H7 (cell line): ENCODE measurements at regions not wholly inside any gene's neighbourhood (a gene's known extent, or its start where the extent isn't known, plus 50 kb on each side); places are given as distances from the start of the nearest gene placed in this dataset.
"Not testable (repeated sequence)": the region's sequence is repeated elsewhere in the genome, so short reads cannot be mapped to it uniquely, and the experiment has no call there.

Source experiments
- DNase-seq: peaks from one replicate; pipeline ENCODE4 v3.0.0; 2012
- H3K27me3 ChIP-seq: 2 replicates; pipeline ENCODE4 v1.6.0; 2011; ENCODE audit warnings: mild to moderate bottlenecking, low read length; ENCODE audit not compliant: control insufficient read depth, insufficient read depth
- H3K36me3 ChIP-seq: replicated peaks from 2 replicates; pipeline ENCODE4 v1.5.1; 2011; ENCODE audit warnings: low read length; ENCODE audit not compliant: control insufficient read depth, insufficient read depth
- H3K4me3 ChIP-seq: 2 replicates; pipeline ENCODE4 v1.5.1; 2011; ENCODE audit warnings: low read depth, mild to moderate bottlenecking, control low read depth, low read length, moderate library complexity; ENCODE audit not compliant: insufficient read depth

DNA sequence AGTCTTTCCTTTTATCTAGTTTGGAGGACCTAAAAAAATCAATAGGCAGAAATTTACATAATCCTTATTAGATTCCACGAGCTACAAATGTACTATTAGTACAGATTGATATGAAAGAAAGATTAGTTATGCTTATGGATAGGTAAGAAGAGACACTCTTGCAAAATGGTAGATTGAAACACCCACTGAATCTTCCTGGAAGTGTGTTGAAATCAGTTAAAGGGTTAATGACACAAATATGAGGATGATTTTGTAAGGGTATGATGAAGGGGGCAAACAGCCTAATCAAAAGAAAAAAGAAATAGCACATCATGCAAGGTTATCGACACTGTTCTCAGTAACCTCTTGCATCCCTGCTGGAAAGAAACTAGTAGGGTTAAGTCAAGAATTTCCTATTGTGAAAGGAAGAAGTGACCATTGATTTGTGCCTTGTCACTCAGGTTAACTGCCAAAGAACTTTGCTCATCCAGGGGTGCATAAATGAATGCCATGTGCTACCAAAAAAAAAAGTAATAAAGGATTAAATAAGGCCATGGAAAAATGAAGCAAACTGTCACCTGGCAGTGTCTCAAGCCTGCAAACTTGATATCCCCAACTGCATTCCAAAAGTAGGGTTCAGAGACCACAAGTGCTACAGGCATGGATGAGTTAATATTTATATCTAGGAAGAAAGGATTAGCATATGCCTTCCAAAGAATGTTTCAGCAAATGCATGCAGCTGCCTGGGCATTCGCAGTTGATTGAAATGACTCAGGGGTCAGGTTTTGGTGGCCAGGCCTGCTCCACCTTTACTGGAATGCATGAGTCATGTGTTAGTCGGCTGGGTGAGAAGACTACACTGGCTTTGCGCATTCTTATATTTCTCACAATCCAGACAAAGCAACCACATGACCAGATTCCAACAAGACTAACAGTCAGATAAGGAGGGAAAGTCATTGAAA, 78.3 kb upstream of the ATXN3L start:
- Histone ChIP-seq H3K4me3 (no peak overlapping the region), H3K36me3 (no peaks in the 10 kb centered on the region), H3K27me3 (no peaks in the 10 kb centered on the region)
- no peak for DNase-seq

DNA sequence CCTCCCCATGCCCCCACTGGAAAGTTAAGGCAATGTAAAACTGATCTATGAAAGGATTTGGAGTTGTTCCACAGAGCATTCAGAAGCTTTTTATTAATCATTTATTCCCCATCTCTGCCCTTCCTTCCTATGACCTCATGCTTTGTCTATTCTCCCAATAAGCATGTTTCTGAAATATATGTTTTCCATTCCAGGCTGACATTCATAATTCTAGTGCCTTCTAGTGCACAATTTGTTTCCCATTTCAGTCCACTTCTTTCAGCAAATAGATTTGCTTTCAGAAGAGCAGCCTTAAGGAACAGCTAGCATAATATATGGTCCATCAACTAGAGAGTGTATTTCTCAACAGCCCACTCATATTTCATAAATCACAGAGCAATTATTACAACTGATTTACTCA, 77.1 kb upstream of the ATXN3L start:
- no peak for DNase-seq

DNA sequence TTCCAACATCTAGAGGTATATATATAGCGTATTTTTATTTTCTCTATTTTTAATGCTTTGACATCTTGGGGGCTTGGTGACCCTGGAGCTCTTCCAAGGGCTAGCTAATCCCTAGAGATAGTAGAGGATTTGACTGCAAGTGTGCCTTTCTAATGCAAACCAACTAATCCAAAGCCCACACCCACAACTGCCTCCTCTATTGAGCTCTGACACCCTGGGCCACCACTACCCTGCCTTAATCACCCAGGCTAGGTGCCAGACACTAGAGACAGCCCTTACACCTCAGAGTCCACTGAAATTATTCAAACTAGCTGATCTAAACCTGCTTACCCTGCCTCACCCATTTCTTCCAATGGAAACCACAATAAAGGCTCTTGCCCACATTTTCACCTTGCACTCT, 69.6 kb upstream of the ATXN3L start:
- H3K27me3 ChIP-seq = no peaks in the 10 kb centered on the region
- DNase-seq = no peak
- H3K36me3 ChIP-seq = no peaks in the 10 kb centered on the region
- H3K4me3 ChIP-seq = no peak overlapping the region

More for the DNA sequence above, 77.1 kb upstream of the ATXN3L start:
- Histone ChIP-seq H3K4me3 (no peak overlapping the region), H3K36me3 (no peaks in the 10 kb centered on the region), H3K27me3 (no peaks in the 10 kb centered on the region)

DNA sequence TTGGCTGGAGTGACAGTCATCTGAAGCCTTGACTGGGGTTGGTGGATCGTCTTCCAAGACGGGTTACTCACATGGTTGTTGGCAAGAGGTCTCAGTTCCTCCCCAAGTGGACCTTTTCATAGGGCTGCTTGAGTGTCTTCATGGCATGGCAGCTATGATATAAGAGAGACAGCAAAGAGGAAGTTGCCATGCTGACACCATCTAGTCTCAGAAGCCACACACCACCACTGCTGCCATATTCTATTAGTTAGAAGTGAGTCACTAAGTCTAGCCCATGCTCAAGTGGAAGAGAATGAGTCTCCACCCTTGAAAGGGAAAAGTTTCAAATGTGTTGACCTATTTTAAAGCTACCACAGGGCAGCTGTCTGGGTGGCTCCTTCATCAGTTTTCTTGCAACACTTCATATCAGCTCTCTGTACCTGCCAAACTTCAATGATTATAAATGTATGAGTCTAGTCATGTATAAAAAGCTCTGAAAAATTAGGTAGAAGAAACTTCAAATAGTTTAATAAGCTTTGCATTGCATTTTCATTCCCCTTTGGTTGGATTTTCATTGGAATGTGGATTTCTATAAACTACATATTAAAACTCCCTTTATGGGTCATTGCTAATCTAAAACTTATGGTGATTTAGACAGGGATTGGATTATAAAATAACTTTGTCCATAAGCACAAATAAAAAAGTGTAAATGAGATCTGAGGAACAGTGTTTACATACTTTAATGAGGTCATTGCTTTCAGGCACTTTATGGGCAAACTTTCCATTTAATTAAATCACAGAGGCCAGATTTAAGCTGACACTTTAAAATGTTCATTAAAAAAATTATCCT, 68.0 kb upstream of the ATXN3L start:
- H3K4me3 ChIP-seq = no peak overlapping the region
- H3K27me3 ChIP-seq = no peaks in the 10 kb centered on the region
- no peak for DNase-seq
- no peaks in the 10 kb centered on the region for H3K36me3 ChIP-seq

DNA sequence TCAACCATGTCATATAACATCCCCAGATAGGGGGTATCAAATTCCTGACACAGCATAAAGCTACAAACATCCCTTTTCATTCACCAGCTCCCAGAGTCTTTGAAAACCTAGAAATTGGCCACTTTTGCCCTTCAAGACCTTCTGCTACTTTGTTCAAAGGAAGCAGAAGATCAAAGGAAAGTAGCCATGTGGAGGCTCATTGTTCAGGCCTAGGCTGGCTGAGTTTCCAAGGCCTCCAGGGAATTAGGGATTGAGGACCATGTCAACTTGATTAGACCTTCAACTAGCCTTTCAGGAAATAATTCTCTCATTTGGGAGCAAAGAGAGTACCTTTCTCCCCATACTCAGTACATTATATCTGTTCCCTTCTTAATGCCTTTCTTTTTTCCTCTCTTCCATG, 66.8 kb upstream of the ATXN3L start:
- no peaks in the 10 kb centered on the region for H3K27me3 ChIP-seq
- no peak overlapping the region for H3K4me3 ChIP-seq
- no peak for DNase-seq
- no peaks in the 10 kb centered on the region for H3K36me3 ChIP-seq

DNA sequence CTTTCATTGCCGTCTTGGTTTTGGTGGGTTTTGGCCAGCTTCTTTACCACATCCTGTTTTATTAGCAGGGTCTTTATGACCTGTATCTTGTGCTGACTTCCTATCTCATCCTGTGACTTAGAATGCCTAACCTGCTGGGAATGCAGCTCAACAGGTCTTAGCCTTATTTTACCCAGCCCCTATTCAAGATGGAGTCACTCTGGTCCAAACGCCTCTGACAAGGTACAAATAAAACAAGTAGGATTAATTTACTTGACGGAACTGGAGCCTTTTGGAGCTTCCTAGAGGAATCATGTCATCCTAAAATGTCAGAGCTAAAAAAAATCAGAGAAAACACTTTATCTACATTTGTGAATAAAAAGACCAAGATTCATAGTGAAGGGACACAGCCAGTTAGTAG, 66.2 kb upstream of the ATXN3L start:
- no peaks in the 10 kb centered on the region for H3K27me3 ChIP-seq
- DNase-seq = no peak

DNA sequence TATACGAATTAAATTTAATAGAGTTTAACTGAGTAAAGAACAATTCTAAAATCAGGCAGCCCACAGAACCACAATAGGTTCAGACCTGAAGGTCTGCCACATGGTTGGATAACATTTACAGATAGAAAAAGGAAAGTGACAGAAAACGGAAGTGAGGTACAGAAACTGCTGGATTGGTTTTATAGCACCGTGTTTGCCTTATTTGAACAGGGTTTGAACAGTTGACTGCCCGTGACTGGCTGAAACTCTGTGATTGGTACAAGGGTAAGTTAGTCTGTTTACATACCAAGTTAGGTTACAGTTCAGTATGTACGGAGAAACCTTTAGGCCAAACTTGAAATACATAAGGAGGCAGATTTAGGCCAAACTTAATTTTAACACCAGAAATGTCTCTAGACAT, 64.1 kb upstream of the ATXN3L start:
- Histone ChIP-seq H3K36me3 (no peaks in the 10 kb centered on the region), H3K27me3 (no peaks in the 10 kb centered on the region), H3K4me3 (no peak overlapping the region)
- DNase-seq = no peak

More for the DNA sequence above, 66.2 kb upstream of the ATXN3L start:
- H3K36me3 ChIP-seq = no peaks in the 10 kb centered on the region
- no peak overlapping the region for H3K4me3 ChIP-seq

DNA sequence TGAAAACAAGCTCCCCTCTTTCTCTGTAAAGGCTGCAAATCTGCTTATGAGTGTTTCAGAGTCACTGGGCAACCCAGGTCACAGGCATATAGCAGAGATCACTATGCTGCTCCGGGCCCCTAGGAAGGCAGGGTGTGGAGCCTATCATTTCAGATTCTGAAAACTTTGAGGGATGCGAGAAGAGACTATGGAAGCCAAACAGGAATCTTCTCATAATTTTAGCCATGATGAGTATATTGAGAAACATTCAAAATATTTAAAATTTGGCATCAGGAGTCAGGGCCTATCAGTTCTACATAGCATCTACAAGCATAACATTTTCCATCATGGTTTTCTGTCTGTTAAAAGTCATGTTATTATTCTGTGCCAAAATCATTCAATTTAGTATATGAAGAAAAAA, 61.7 kb upstream of the ATXN3L start:
- Histone ChIP-seq H3K27me3 (no peaks in the 10 kb centered on the region; the same call in 1 of the 2 replicates), H3K4me3 (no peak overlapping the region), H3K36me3 (no peaks in the 10 kb centered on the region)
- DNase-seq = no peak

DNA sequence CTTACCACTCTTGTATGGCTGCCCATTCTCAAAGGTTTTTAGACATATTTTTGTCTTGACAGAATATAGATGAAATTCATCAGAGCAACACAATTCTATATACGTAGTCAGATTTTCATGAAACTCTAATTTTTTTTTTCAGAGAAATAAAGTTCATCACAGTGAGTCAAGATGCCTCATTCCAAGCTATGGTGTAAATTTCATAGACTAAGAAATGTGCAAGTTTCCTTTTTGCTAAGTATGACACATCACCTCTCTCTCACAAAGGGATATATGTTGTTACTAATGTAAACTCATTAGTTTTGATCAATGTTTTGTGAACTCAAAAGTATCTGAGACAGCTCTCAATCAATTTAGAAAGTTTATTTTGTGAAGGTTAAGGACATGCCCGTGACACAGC, 60.4 kb upstream of the ATXN3L start:
- no peaks in the 10 kb centered on the region for H3K36me3 ChIP-seq
- no peaks in the 10 kb centered on the region; the same call in 1 of the 2 replicates for H3K27me3 ChIP-seq
- no peak for DNase-seq
- H3K4me3 ChIP-seq = no peak overlapping the region

DNA sequence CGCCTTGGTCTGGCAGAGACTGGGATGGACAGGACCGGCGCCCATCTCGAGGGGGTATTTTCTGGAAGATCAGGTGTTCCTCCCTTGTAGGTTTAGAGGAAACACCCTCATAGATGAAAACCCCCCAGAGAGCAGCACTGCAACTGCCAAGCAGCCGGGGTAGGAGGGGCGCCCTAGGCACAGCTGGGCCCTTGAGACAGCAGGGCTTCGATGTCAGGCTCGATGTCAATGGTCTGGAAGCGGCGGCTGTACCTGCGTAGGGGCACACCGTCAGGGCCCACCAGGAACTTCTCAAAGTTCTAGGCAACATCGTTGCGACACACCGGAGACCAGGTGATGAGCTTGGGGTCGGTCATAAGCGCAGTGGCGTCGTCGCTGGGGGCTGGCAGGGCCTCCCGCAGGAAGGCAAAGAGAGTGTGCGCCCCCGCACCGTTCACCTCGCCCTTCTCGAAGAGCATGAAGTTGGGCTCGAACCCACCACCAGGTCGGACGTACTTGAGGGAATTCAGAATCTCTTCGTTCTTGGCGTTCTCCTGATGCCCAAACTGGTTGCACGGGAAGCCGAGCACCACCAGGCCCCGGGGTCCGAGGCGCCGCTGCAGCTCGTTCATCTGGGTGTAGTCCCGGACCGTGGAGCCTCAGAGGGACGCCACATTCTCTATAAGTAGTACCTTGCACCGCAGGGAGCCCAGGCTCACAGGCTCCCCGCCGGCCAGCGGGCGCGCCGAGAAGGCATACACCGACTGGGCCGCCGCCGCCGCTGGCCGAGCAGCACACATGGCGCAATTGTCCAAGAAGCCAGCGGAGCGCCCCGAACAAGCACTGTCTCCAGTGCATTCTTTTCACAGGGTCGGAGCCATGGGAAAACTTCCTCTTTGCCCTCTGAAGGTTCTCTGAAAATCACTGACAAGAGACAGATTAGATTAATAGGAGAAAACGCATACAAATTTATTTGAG, 59.0 kb upstream of the ATXN3L start:
- H3K4me3 ChIP-seq, H3K27me3 ChIP-seq, DNase-seq, H3K36me3 ChIP-seq: not testable (repeated sequence)

DNA sequence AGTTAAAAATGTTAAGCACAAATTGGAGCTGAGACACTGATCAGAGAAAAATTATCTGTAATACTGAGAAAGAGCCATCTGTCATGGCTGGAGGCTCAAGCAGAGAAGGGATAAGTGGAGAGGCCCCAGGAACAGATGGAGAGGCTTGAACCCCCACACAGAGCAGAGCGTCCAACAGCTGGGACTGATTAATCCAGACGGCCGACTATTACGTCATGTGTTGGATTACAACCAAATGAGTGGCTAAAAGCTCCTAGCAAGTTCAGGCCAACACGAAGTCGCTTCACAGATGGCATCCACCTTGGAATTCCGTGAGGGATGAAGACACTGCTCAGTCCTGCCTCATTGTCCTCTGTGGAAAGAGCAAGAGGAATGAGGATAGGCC, 57.7 kb upstream of the ATXN3L start:
- DNase-seq = no peak
- H3K27me3 ChIP-seq = no peaks in the 10 kb centered on the region; the same call in 1 of the 2 replicates
- H3K36me3 ChIP-seq = no peaks in the 10 kb centered on the region
- H3K4me3 ChIP-seq = no peak overlapping the region

DNA sequence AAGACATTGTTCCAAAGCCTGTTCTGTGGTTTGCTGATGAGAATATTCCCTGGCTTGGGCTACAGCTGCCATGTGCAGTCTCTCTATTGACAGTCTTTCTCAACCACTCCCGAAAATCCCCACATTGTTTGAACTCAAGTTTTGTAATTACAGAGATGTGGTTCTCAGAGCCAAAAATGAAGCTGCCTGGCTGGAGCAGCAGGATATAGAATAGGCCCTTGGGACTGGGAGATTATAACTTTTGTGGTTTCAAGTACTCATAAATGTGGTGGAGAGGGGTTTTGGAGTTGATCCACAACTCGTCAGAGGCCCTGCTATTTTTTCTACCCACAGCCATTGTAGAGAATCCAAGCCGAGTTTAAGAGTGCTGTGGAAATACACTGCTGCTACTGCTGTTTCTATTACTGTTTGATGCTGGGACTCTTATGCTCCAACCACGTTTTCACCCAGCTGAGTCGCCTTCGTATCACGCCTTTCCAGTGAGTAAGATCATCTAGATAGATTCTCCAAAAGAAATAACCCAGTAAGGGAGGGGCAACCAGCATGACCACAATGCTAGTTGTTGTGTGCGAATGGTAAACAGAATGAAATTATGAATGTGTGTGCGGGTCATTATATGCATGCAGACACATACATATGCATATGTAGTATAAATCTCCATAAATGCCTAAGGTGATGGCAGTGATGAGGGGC, 57.1 kb upstream of the ATXN3L start:
- H3K27me3 ChIP-seq = no peaks in the 10 kb centered on the region; the same call in 1 of the 2 replicates
- DNase-seq = no peak
- no peak overlapping the region for H3K4me3 ChIP-seq
- no peaks in the 10 kb centered on the region for H3K36me3 ChIP-seq

DNA sequence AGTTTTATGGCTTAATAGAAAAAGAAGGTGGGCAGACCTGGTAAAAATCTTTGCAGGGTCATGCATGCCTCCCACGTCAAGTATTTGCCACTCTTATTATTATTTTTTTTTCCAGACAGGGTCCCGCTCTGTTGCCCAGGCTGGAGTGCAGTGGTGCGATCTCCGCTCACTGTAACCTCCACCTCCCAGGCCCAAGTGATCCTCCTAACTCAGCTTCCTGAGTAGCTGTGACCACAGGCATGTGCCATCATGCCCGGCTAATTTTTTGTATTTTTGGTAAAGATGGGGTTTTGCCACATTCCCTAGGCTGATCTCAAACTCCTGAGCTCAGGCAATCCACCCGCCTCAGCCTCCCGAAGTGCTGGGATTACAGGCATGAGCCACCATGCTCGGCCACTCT, 55.7 kb upstream of the ATXN3L start:
- not testable (repeated sequence) for DNase-seq, H3K4me3 ChIP-seq, H3K27me3 ChIP-seq, H3K36me3 ChIP-seq

DNA sequence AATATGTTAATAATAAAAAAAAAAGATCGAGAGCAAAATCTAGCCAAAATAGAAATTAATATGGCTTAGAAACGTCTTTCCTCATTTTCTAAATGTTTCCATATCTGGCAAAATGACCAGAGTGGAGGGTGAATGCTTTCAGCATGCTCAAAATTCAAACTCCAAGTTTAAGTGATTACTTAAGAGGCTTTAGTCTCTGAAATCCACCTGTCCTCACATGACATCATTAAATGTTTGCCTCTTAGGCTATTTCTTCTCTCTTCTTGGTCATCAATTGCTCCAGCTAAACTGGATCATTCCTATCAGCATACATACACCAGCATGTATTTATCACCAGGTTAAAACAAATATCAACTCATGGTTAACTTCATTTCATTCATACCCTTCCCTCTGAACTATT, 54.5 kb upstream of the ATXN3L start:
- no peaks in the 10 kb centered on the region for H3K36me3 ChIP-seq
- H3K27me3 ChIP-seq = no peaks in the 10 kb centered on the region; the same call in 1 of the 2 replicates
- DNase-seq = no peak
- no peak overlapping the region for H3K4me3 ChIP-seq
